ENCODE measurements at regions not wholly inside any gene's neighbourhood (a gene's known extent, or its start where the extent isn't known, plus 50 kb on each side); places are given as distances from the start of the nearest gene placed in this dataset.

- DNase-seq (ENCODE audit: low read depth in 2 of 2): no peak
Measured at GRCh38 chr3:110199588-110199943, 862.2 kb upstream of the DPPA4 start.

DNA sequence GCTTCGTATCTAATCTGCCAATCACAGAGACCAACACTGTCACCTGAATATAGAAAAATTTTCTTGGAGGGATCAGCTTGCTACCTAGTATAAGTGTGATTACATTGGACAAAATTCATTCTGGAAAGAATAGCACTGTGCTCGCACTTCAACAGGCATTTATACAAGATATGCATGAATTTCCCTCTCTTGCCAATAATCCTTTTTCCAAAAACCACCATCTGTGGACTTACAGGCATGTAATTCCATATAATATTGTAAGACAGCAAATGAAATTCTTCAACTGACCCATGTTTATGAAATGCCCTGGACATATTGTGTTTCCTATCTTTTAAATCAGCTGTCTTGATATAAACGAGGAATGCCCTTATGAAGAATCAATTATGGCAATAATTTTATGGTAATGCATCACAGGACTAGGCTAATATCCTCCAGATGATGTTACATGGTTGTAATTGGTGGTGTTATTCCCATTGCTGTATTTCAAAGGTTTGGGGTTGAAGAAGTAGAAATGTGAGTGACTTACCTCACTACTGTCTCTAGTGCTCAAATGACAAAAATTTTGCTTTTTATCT is 861.4 kb upstream of the NECTIN3 start:
- DNase-seq (ENCODE audit: low read depth in 2 of 2): no peak

- no peak for DNase-seq (ENCODE audit: low read depth in 2 of 2)
Measured at GRCh38 chr3:110226645-110227044, 845.0 kb upstream of the NECTIN3 start.

GRCh38 chr3:110227991-110228390 is 843.6 kb upstream of the NECTIN3 start:
- peak in 1 of 2 donors; percentile 81 for DNase-seq (ENCODE audit: low read depth in 2 of 2)

DNA sequence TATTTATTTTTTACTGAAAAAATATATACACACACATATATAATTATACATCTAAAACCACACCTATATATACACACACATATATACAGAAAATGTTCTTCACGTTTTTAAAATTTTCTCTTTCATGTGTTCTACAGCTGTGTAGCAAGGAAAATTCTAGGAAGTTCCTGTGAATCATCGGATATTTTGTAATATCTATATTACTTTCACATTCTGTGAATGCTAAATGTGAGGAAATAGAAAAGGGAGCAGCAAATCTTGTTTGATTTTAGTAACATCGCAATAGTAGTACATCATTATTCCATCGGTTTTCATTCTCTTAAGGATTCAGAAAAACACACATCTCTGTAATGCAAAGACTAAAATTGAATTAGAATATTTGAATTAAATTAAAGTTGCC is 836.8 kb upstream of the NECTIN3 start:
- peak in 1 of 2 donors; percentile 14 for DNase-seq (ENCODE audit: low read depth in 2 of 2)

DNA sequence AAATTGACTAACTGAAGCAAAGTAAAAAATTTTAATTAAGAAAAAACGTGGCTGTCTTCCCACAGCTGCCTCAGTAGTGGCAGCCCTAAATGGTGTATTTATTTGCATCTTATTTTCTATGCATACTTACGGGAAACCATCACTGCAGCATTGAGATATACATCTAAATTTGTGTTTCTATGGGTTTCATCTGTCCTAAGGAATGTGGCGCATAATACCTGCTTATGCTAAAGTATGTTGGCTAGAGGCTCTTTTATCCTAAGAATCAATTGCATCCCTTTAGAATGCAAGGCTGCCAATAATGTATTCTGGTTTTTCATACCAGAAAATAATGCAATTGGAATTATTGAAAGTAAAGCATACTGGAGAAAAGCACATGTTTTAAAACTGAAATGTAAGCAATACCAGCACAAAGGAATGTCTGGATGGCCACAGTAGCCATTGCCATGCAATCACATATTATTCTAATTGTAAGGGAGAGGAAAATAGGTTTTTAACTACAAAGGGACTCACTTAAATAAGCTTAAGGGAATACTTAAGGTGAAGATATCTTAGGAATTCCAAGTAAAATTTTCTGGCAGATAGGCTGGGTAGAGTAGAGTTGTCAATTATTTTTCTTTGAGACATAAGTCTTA is 834.5 kb upstream of the NECTIN3 start:
- no peak for DNase-seq (ENCODE audit: low read depth in 2 of 2)

DNA sequence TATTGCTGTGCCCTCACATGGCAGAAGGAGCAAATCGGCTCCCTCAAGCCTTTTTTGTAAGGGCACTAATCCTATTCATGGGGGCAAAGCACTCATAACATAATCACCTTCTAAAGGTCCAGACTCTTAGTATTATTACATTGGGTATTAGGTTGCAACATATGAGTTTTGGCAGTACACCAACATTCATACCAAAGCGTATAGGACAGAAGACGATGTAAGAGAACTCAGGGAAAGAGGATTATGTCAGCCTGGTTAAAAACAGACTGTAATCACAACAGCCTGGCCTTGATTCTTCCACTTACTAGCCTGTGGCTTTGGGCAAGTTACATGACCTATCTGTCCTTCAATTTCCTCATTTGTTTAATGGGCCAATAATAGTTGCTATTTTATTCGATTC is 828.5 kb upstream of the NECTIN3 start:
- DNase-seq (ENCODE audit: low read depth in 2 of 2): no peak

GRCh38 chr3:110246796-110247376 is 824.7 kb upstream of the NECTIN3 start:
- no peak for DNase-seq (ENCODE audit: low read depth in 2 of 2)

- no peak for DNase-seq (ENCODE audit: low read depth in 2 of 2)
Measured at GRCh38 chr3:110248666-110249065, 823.0 kb upstream of the NECTIN3 start.

GRCh38 chr3:110253794-110254193 is 817.8 kb upstream of the NECTIN3 start:
- no peak for DNase-seq (ENCODE audit: low read depth in 2 of 2)

DNA sequence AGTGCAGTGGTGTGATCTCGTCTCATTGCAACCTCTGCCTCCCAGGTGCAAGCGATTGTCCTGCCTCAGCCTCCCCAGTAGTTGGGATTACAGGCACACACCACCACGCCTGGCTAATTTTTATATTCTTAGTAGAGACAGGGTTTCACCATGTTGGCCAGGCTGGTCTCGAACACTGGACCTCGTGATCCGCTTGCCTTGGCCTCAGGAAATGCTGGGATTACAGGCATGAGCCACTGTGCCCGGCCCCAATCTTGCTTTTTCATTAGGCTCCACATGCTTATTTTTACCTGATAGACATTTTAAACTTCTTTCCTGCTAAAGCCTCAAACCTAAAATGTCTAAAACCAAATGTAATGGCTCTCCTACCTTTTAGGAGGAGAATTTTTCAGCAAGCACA is 817.0 kb upstream of the NECTIN3 start:
- no peak for DNase-seq (ENCODE audit: low read depth in 2 of 2)

DNA sequence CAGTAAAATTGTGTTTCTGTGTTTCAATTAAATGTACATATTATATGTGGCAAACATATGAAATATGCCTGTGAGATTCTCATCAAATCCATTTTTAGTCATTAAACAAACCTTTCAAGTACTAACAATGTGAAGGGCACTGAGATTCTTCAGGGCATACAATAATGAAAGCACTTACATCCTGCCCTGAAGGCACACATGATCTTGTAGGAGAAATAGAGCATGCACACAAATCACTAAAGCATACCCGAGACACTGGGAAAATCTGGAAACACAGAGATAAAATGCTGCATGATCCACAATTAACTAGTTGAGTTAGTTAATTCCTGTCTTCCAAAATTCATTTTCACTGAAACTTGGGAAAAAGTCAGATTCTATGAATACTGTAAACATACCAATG is 810.5 kb upstream of the NECTIN3 start:
- DNase-seq (ENCODE audit: low read depth in 2 of 2): no peak

DNA sequence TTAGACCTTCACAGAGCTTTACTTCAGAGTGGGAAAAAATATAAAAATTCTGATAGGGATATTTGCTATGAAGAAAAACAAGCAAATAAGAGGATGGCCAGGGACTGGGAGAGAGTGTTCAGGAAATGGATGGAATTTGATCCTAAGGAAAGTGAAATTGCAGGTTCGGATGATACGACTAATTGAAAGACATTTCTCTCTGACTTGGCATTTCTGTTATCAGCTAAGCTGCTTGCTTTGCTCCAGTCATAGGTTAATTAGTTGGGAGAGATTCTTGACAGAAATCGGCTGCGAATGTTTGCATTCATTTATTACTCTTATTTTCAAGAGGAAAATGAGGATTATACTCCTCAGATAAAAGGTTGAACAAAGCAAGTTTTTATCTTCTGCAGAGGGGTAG is 808.7 kb upstream of the NECTIN3 start:
- no peak for DNase-seq (ENCODE audit: low read depth in 2 of 2)

GRCh38 chr3:110265302-110265701 is 806.3 kb upstream of the NECTIN3 start:
- DNase-seq (ENCODE audit: low read depth in 2 of 2): no peak

GRCh38 chr3:110267304-110267845 is 804.2 kb upstream of the NECTIN3 start:
- no peak for DNase-seq (ENCODE audit: low read depth in 2 of 2)

- no peak for DNase-seq (ENCODE audit: low read depth in 2 of 2)
Measured at GRCh38 chr3:110272525-110272924, 799.1 kb upstream of the NECTIN3 start.

DNA sequence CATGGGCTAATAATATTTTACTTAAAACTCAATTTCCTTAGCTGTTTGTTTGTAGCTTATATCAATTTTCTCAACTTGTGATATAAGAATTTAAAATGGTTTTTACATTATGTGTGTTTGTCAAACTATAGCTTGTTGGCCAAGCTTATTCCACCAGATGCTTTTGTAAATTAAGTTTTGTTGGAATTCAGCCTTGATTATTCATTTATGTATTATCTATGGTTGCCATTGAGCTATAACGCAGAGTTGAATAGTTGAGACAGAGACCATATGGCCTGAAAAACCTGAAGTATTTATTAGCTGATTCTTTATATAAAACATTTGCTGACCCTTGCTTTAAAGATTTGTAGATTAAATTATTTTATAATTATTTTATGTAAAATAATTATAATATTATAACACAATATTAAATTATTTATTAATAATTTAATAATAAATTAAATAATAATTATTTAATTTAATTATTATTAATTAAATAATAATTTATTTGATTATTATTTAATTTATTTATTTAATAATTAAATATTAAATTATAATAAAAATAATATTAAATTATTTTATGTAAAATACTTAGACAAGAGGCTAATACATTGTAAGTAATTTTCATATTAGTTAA is 779.6 kb upstream of the NECTIN3 start:
- DNase-seq (ENCODE audit: low read depth in 2 of 2): no peak

DNA sequence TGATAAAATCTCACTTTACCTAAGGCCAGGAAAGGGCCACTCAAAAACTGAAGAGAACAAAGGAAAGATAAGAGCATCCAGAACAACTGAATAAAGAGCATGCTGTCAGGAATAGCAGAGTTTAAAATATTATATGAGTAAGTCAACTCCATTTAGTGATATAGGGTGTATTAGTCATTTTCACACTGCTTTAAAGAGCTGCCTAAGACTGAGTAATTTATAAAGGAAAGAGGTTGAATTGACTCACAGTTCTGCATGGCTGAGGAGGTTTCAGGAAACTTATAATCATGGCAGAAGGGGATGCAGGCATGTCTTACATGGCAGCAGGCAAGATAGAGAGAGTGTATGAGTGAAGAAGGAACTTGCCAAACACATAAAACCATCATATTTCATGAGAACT is 778.0 kb upstream of the NECTIN3 start:
- DNase-seq (ENCODE audit: low read depth in 2 of 2): peak in 1 of 2 donors; percentile 1

- DNase-seq (ENCODE audit: low read depth in 2 of 2): no peak
Measured at GRCh38 chr3:110296885-110297284, 774.7 kb upstream of the NECTIN3 start.

GRCh38 chr3:110301781-110302180 is 769.8 kb upstream of the NECTIN3 start:
- no peak for DNase-seq (ENCODE audit: low read depth in 2 of 2)

- no peak for DNase-seq (ENCODE audit: low read depth in 2 of 2)
Measured at GRCh38 chr3:110307065-110307809, 764.4 kb upstream of the NECTIN3 start.

GRCh38 chr3:110311541-110311940 is 760.1 kb upstream of the NECTIN3 start:
- no peak for DNase-seq (ENCODE audit: low read depth in 2 of 2)

All from lung microvascular endothelial cell (primary cell).